GM10266 (cell line): ENCODE measurements at regions not wholly inside any gene's neighbourhood (a gene's known extent, or its start where the extent isn't known, plus 50 kb on each side); places are given as distances from the start of the nearest gene placed in this dataset.

Experiments
- DNase-seq: peaks from one replicate; pipeline ENCODE4 v3.0.0; 2012; ENCODE audit errors: extremely low spot score
- CTCF ChIP-seq: IDR thresholded peaks from 2 replicates; pipeline ENCODE4 v1.5.1; 2012; ENCODE audit warnings: mild to moderate bottlenecking, low read depth; ENCODE audit not compliant: control insufficient read depth, insufficient read depth; ENCODE audit errors: missing control alignments

GRCh38 chr9:12069366-12069765 is 623.8 kb upstream of the TYRP1 start:
- no peak for TF ChIP-seq CTCF
- DNase-seq = no peak

DNA sequence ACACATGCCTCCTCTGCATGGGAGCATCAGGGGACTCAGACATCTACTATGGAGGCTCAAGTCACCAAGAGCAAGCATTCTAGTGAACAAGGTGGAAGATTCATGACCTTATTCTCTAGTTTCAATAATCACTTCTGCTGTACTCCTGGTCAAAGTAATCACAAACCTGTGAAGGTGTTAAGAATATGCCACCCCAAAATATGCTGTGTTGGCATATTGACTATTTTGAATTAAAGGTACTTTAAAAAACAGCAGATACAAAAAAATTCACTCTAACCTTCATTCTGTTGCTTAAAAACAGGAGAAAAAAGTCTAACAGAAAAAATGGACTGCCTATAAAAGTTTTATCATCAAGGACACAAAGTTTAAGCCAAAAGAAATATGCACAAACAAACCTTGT is 607.8 kb upstream of the TYRP1 start:
- TF ChIP-seq CTCF = no peak
- DNase-seq = no peak

GRCh38 chr9:12091865-12092527 is 601.2 kb upstream of the TYRP1 start:
- DNase-seq = no peak
- TF ChIP-seq CTCF = no peak

GRCh38 chr9:12094046-12094445 is 599.1 kb upstream of the TYRP1 start:
- no peak for TF ChIP-seq CTCF
- no peak for DNase-seq

DNA sequence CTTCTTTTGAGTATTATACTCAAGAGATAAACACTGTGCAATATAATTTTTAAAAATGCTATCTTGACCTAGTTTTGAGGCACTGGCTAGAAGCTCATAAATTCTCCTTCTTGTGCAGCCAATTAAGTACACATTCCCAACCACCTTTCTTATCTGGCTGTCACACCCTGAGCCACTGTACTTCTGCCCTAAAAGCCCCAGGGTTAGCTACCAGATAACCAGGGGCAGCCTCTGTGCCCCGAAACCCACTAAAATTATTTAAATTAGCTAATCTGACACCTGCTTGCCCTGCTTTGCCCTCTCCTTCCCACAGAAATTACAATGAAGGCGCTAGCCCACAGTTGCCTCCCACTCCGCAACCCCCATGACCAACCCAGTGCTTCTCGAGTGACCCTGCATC is 597.3 kb upstream of the TYRP1 start:
- TF ChIP-seq CTCF = no peak
- no peak for DNase-seq

DNA sequence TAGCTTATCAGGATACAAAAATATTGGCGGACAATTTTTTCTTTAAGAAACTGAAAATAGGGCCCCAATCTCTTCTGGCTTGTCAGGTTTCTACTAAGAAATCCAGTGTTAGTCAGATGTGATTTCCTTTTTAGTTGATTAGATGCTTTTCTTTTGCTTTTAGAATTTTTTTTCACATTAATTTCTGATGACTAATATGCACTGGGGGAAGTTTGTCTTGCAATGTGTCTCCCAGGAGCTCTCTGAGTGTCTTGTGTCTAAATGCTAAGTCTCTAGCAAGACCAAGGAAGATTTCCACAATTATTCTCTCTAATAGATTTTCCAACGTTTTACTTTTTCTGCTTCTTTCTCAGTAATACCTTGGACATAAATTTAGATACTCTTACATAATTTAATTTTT is 559.8 kb upstream of the TYRP1 start:
- TF ChIP-seq CTCF = no peak
- no peak for DNase-seq

- no peak for TF ChIP-seq CTCF
- DNase-seq = no peak
Observed at GRCh38 chr9:12141422-12141821, 551.8 kb upstream of the TYRP1 start.
